HG03135 (cell line): ENCODE measurements at regions not wholly inside any gene's neighbourhood (a gene's known extent, or its start where the extent isn't known, plus 50 kb on each side); places are given as distances from the start of the nearest gene placed in this dataset.

Source experiments
- ATAC-seq: cut with Tn5 transposase; IDR thresholded peaks from one replicate; pipeline ENCODE4 v1.9.1; 2021; ENCODE audit warnings: mild to moderate bottlenecking, moderate library complexity; ENCODE audit not compliant: unreplicated experiment

DNA sequence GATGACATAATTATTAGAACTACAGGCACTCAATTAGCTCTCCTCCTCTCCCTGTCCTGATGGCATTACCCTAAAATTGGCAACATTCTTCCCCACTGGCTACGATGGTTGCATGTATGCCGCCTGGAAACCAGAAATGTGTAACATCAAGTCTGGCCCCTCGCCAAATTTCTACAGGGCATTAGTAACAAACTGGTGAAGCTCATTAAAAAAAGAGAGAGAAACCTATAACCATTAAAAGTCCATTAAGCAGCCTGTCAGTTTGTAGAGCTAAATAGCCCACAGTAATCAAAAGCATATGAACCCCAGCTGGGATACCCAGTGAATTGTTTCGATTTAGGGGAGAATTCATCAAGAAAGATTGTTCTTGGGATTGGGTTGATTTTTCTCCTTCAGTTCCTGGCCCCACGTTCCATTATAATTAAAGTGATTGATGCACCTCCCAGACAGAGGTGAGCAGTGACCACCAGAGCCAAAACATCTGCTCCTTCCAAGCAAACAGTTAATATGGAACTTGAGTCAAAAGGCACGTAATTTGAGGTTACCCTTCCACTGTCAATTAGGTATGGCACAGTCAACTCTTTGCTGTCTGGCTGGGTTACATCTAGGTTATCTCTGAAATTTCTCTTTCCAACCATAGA, 208.6 kb downstream of the C1D start:
- ATAC-seq = no peak

DNA sequence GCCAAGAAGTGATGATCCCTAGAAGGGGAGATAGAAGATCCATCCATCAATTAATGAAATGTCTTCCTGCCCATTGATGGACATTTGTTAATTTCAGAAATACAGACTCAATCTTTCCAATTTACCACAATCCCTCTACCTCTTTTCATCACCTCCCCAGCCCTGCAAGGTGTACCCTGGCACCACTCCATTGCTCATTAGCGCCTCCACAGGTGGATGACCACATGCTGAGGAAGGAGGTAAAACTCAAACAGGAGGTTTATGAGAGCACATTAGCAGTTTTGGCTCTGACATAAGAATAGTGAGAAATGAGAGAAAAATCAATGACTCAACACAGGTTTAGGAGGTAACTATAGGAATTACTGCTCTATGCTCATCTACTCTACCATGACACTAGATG, 208.0 kb downstream of the C1D start:
- no peak for ATAC-seq

DNA sequence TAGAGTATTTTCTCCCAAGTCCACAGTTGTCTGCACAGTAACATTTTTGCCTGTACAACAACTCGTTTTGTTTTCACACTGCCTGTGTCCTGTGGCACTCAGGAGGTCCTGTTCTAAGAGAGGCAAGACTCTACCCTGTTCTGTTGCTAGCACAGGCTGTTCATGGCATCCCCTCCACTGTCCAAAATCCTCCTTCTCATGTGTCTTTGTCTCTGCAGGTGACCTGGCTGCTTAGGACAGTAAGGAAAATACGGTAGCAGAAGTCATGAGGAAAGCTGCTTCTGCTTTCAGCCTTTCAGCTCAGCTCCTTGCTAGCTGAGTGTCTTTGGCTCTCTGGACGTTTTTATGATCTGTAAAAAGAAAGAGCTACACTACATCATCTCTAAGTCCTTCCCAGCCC, 205.9 kb downstream of the C1D start:
- no peak for ATAC-seq

DNA sequence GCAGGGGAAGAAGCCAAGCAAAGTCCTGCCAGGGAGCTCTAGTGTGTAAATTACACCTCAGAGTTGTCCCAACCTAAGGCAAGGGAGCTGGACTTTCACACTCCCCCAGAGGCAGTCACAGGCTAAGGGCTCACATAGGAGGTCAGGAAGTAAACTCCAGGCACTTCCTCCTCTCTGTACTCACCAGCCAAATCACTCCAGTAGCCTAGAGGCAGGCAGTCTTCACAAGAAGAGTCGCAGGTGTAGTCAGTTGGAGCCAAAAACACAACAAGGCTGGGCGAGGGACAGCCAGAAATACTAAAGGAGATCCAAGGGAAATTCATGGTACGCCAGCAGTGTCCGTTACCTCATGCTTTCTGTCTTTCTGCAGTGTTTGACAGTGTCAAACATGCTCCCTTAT, 205.0 kb downstream of the C1D start:
- ATAC-seq = no peak

DNA sequence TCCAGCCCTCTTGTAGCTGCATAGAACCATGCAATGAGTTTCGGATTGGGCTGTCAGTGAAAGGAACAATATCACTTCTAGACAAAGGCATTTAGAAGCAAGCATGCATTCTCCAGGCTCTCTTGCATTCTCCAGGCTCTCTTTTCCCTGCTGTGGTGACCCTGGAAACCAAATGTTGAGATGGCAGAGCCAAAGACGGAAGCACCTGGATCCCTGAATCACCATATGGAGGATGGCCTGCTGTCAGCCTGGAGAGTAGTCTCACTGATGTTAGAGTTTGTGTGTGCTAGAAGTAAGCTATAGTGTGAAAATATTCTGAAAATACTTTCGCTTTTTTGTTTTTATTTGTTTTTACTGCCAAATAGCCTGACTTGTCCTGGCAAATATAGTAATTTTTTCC, 203.9 kb downstream of the C1D start:
- ATAC-seq = no peak

DNA sequence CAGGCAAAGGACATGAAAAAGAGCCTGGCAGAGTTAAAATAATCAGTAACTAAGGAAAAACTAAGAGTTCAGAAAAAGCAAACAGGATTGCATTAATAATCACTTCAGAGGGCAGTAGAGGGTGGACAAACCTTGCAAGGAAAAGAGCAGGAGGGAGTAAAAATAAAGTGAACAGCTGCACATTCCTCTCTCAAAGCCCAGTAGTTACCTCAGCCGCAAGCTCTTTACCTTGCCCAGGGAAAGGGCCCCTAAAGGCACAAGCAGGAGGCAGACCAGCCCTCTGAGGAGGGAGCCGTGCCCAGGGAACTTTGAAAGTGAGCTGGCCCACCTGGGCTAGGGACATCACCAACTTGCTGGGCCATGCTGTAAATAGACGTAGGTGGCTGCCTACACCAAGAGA, 196.9 kb downstream of the C1D start:
- ATAC-seq = no peak

DNA sequence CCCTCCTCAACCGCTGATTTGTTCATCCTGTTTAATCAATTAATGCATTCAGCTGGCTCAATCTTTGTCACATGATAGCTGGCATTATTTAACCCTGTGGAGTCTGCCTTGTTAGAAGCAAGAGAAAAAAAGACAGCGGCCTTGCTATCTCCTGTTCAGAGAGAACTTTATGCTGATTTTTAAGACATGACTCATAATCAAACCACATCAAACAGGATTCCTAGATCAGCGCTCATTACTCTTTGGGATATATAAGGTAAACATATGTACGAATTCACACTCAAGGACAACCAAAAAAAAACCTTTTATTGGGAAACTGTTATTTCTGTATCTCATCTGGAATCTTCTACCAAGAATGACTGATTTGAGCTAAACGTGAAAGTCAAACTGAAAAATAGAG, 195.1 kb downstream of the C1D start:
- ATAC-seq = no peak

DNA sequence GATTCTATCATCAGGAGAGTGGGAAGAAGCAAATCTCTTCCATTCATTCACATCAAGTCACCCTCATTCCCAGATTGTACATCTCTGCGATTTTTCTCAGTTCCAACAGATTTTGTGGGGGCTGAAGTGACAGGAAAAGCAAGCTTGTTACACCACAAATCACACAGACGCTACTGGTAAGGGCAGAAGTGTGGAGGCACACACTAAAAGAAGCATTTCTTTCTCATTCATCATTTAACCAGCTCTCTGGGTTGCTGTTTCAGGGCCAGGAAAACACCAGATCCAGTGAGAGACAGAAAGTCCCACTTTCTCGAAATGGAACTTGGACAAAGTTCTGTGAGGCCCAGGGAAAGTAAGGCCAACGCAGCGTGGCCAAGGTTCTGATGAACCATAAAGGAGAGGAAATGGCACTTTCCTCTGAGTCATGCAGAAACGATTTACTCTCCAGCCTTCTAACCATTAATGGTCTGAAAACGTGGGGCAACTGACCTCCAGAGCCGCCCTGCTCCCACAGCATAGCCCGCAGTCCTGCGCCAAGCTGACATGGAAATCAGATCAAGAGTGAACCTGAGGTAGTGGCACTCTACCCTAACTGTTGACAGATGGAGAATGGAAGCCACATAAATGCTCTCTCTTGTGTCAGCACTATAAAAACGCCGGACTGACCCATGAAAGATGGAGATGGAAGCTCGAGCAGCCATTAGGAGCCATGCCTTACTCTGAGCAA, 191.0 kb downstream of the C1D start:
- no peak for ATAC-seq

DNA sequence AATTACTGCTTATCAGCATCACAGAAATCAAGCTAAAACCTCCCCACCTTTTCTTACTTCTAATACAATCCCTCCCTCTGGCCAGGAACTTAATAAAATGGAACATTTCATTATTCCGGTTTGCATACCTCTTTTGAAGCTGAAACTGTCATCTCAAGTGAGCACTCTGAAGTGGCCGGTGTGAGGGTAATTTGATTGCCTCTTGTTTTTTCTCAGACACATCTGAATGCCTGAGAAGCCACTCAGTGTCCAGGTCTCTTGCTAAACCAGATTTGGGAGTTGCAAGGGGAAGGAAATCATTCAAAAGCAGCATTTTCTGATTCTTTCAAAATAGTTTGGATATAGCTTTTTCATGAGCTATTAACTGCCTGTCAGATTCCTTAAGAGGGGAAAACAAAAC, 190.3 kb downstream of the C1D start:
- no peak for ATAC-seq

DNA sequence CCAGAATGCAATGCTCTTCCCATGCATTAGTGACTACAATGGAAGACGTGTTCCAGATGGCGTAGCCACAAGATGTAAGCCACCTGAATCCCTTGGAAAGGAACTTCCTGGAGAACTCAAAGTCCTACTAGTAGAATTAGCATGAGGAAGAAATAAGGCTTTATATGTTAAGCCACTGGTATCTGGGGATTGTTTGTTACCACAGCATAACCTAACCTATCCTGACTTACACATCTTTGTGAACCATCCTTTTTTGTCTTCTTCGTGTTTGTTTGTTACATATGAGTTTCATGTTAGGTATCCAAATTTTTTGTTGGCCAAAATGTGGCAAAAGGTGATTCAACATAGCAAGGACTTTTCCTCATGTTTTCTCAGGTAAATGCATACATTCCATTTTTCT, 188.9 kb downstream of the C1D start:
- no peak for ATAC-seq

DNA sequence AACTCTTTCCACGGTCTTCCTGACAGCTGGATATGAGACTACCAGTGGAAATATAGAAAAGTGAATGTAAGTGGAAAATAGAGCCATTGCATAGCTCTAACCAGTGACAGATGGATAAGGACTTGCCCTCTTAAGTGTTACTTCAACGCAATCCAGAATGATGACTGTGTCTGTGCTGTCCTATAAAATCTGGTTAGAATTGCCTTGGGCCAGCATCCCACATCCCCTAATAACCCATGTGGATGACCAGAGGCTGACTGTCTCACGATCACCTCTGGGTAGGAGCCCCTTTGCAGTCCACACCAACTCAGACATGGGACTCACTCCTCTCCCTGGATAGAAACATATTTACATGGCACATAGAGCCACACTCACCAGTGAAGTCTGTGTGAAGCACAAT, 186.6 kb downstream of the C1D start:
- no peak for ATAC-seq

DNA sequence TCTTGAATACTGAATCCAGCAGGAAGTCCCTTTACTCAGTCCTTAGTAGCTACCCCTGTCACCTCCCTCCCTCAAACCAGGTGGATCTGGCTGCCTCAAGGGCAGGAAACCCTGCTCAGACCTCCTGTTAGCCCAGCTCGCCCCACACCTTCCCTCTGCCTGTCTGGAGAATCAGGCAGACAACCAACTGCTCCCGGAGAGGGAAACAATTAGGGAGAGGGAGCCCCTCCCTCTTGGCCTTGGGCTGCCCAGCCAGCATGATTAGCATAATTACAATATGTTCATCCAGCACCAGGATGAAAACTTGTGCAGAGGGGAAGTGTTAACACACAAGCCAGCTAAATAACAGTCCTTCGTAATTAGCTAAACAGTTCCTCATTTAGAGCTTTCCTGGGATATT, 185.5 kb downstream of the C1D start:
- no peak for ATAC-seq

DNA sequence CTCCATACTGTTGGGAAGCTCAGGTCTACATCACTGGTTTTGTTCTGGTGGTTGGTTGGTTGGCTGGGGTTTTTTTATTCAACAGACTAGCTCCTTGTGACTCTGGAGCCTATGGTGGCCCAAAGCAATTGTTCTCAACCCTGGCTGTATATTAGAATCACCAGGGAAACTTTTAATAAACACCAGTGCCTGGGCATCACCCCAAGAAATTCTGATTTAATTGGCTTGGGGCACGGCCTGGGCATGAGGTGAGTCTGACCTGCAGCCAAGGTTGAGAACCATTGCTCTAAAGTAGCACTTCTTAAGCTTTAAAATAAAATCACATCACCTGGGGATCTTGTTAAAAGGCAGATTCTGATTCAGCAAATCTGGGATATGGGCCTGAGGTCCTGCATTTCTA, 184.1 kb downstream of the C1D start:
- no peak for ATAC-seq

DNA sequence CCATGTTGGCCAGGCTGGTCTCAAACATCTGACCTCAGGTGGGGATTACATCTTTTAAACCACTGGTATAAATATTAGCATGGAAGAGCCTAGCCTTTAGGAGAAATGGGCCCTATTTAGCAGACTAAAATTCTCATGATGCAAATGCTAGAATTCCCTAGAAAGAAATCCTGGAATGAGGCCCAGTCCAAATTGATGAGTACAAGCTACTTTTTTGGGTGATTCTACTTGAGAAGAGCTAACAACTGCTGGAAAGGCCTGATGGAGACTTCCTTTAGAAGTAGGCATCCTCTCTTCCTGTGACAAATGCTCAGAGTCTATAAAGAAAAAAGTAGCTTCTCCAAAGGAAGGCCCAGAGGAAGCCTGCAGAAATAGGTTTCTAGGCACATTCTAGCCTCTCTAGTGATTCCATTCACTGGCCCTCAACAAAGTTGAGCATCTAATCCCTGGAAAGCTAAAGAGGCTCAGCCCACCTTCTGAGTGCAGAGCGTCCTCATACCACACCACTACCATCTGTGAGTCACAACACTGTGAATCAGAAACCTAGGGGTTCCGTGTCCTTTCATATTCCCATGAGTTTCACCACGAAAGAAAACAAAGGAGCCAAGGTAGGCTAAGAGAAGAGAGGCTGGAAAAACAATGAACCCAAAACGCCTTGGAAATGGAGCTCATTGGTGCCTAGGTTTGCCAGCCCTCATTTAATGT, 183.1 kb downstream of the C1D start:
- ATAC-seq = no peak

DNA sequence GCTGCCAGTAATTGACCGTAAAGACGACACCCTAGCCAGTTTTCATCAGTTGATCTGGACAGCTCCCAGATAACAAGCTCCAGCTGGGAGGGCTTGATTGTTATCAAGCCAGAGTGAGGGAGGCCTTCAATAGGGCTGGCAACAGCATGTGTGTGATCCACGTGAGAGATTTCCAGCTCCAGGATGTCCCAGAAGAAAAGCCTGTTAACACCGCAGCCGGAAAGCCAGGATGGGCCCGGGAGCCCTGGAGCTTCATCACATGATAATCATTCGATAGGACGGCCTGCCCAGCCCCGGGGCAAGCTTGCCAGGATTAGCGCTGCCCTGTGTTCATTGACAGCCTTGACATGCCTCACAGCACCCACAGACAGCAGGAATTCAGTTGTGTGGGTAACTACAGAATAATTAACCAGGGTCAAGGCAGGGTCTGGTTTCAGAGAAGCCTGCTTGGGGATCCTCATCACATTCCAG, 182.5 kb downstream of the C1D start:
- ATAC-seq = no peak

DNA sequence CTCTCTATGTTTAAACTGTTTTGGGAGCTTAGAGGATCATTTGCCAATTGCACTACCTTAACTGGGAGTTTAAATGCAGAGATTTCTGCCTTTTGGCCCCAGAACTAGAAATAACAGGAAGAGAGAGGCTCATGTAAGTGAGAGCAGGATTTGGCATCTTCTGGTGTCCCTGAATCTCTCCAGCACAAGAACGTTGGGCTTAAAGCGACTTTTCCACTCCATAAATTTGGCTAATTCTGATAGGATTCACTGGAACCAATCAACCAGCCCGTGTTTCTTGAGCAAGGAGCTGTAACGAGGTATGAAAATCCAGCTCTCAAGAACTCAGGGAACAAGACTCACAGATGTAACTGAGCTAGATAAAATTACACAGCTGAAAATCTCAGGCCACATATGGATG, 181.0 kb downstream of the C1D start:
- no peak for ATAC-seq

DNA sequence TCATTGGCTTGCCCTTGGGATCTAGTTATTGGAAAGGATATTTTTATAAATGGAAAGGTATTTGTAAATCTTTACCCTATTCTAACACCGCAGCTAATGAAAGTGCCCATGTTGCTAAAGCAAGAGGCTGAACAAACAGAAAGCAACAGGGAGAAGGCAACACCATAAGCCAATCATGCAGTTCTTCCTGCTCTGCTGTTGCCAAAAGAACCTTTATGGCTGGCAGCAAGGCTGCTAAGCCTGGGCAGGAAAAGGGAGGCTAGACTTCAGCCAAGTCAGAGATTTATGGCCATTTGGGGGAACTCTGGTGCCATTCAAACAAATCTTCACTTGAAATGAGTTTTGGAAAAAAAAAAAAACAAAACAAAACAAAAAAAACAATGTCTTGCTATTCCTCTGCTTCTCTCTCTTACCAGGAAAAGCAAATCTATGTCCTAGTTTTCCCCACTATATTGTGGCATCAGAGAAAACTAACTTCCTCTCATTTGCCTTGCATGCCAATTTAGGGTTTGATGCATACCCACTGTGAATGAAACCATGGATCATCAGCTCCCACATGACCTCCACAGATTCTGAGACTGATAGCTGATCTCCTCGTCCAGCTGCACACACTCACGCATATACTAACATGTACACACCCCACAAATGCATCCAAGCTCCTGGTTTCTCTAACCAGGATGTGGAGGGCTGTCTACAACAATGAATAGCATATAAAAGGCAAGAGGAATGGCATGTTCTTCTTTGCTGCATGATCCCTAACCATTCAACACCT, 179.3 kb downstream of the C1D start:
- no peak for ATAC-seq

DNA sequence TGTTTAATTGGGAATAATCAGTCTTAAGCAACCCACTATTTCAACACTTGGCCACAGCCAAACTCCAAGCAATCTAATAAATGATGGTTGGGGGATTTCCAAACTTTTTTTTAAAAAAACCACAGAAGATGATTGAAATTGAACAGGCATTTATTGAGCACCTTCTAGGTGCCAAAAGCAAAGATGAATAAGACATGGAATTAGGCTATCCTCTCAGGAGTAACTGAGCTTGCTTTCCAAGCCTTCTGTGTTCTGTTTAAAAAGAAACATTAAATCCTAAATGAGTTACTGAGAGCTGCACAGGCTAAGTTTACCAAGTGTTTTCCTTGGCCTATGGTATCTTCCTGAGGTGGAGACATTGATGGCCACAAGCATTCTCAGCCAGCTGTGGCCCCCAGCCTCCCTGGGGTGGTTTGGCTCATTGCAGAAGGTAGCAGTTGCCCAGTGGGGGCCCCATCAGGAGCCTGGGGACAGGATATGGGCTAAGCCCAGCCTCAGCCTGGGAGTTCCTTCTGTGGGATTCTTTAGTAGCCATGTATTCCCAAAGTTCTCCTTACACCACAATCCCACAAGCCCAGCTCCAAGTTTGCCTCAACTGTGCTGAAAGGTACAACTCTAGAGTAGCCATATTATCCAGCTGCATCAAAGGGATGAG, 174.3 kb downstream of the C1D start:
- no peak for ATAC-seq

DNA sequence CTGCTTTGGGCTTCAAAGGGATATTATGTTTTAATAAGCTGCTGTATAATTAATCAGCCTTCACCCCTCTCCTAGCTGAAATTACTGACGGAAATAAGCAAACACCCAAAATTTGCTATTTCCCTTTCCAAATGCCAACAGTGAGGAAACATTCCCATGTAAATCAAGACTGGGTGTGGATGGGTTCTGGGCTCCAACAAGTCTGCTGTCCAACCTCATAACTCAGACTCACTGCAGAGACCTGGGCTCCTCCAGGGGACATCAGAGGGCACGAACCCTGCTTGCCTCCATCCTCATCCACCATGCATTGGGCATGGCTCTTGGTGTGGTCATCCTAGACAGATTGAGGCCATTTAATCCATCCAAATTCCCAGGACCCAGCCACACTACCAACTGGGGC, 173.7 kb downstream of the C1D start:
- ATAC-seq = no peak

DNA sequence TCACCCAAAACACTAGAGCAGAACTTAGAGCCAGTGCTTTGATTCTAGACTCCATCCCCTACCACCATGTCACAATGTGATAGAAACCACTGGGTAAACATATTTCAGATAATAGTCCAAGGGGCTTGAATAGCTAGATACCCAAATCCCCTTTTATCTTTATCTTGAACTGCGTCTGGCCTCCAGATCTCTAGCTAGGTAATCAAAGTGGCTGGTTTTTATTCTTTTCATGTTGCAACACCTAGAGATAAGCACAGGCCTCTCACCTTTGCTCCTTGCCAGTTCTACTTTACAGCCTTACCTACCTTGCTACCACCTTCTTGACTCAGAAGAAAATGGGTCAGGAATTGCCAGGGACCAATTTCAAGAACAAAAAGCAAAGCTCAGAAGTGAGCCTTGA, 171.2 kb downstream of the C1D start:
- no peak for ATAC-seq

DNA sequence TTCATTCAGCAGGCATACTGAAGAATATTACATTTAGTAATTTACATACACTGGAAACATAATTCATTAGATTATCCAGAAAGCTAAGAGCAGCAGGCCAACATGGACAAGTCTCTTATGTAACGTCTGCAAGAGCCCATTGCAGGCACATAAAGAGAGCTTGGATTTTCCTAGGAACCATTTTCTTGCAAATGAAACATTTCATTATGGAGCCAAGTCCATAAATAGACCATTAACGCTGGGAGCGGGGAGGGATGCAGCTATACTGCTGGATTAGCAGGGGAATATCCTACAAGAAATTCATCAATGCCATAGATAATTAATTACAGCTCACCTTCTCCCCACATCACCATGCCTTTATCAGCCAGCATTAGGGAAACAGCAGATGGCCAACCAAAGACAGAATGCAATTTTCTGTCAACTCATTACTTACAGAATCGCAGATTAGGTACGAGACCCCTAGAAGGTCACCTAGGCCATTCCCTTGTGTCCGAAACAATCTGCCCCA, 170.4 kb downstream of the C1D start:
- ATAC-seq = no peak
